GM12878 (cell line): ENCODE measurements at regions not wholly inside any gene's neighbourhood (a gene's known extent, or its start where the extent isn't known, plus 50 kb on each side); places are given as distances from the start of the nearest gene placed in this dataset.

Source experiments
- BACH1 ChIP-seq: fragments of 450-650 bp; IDR thresholded peaks from 2 replicates; pipeline ENCODE4 v1.6.1; 2017; ENCODE audit warnings: mild to moderate bottlenecking, borderline replicate concordance
- EGR1 ChIP-seq, 2 experiments: IDR thresholded peaks; 1 replicate in 1 of 2; 2 replicates in 1 of 2; pipeline ENCODE4 v1.6.1; 2011 to 2012; ENCODE audit warnings: low read depth in 2 of 2, low read length in 2 of 2, borderline replicate concordance in 1 of 2, mild to moderate bottlenecking in 1 of 2, moderate library complexity in 1 of 2
- EZH2 ChIP-seq: IDR thresholded peaks from 2 replicates; pipeline ENCODE4 v1.6.1; 2012; ENCODE audit warnings: low read depth, mild to moderate bottlenecking, control low read depth, inconsistent platforms, low read length, borderline replicate concordance; ENCODE audit not compliant: control insufficient read depth
- FOXK2 ChIP-seq: fragments of 450-650 bp; IDR thresholded peaks from 2 replicates; pipeline ENCODE4 v1.6.1; 2017; ENCODE audit warnings: mild to moderate bottlenecking, moderate library complexity
- IKZF2 ChIP-seq, 2 experiments: fragments of 450-650 bp; IDR thresholded peaks; 2 replicates each; pipeline ENCODE4 v1.6.1; 2017; ENCODE audit warnings: mild to moderate bottlenecking in 2 of 2, moderate library complexity in 2 of 2
- KDM1A ChIP-seq: fragments of 200-600 bp; sonication (generic); IDR thresholded peaks from 2 replicates; pipeline ENCODE4 v1.6.1; 2016; ENCODE audit warnings: borderline replicate concordance
- MEF2A ChIP-seq: IDR thresholded peaks from 2 replicates; pipeline ENCODE4 v1.6.1; 2011; ENCODE audit warnings: low read depth, mild to moderate bottlenecking, low read length, moderate library complexity; ENCODE audit not compliant: insufficient read depth
- POLR2A ChIP-seq: IDR thresholded peaks from 2 replicates; pipeline ENCODE4 v1.6.1; 2011; ENCODE audit warnings: low read depth, mild to moderate bottlenecking, low read length
- POLR2AphosphoS5 ChIP-seq: IDR thresholded peaks from 2 replicates; pipeline ENCODE4 v1.6.1; 2011; ENCODE audit warnings: mild to moderate bottlenecking, low read length, inconsistent platforms
- SREBF1 ChIP-seq: IDR thresholded peaks from 2 replicates; pipeline ENCODE4 v1.6.1; 2012; ENCODE audit warnings: mild to moderate bottlenecking, low read length
- TBL1XR1 ChIP-seq: IDR thresholded peaks from 2 replicates; pipeline ENCODE4 v1.6.1; 2012; ENCODE audit warnings: low read depth, low read length, improper control_type of control experiment
- ZNF274 ChIP-seq: IDR thresholded peaks from one replicate; pipeline ENCODE4 v1.8.0; 2011; ENCODE audit not compliant: insufficient read length, insufficient read depth
- TF ChIP-seq, protein P1 (sequence below), 3 experiments: IDR thresholded peaks in 2 of 3; conservative IDR thresholded peaks in 1 of 3; 2 replicates each; pipeline ENCODE4 v1.5.1; 2011; ENCODE audit warnings: low read depth in 3 of 3, low read length in 3 of 3, mild to moderate bottlenecking in 3 of 3, control low read depth in 2 of 3, moderate library complexity in 2 of 3, inconsistent platforms in 1 of 3, mixed read lengths in 1 of 3; ENCODE audit not compliant: control insufficient read depth in 2 of 3, insufficient read depth in 1 of 3; ENCODE audit errors: extremely low read depth in 1 of 3
- TF ChIP-seq, protein P2 (sequence below): IDR thresholded peaks from 2 replicates; pipeline ENCODE4 v1.6.1; 2012; ENCODE audit warnings: mild to moderate bottlenecking, low read depth, low read length

DNA sequence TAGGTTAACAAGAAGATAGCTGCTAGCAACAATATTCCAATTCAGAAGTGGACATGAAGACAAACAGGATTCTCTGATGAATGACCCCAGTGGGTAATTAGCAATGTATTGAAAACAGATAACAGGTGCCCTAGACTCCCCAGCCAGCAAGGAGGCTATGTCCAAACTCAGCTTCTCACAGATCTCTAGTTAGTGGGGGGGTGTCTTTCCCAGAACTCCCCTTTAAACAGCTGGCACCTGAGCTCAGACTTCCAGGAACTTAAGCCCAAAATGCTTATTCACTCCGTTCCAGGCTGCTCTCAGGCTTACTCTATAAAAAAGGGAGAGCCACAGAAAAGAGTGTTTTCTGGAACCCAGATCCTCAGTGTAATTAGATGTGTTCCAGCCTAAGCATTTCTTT is 423.0 kb upstream of the THBS1 start:
- TF ChIP-seq POLR2A (no peak), SREBF1 (no peak), IKZF2 (IDR thresholded peaks at IDR 0.05) (no peak), EZH2 (no peak), EGR1 (IDR thresholded peaks at IDR 0.05; ENCODE audit: borderline replicate concordance in 1 of 2, low read depth in 2 of 2, low read length in 2 of 2) (no peak), KDM1A (no peak), BACH1 (no peak), MEF2A (no peak), FOXK2 (no peak), ZNF274 (no peak), POLR2AphosphoS5 (no peak), TBL1XR1 (no peak)
- TF ChIP-seq, protein P1, sequence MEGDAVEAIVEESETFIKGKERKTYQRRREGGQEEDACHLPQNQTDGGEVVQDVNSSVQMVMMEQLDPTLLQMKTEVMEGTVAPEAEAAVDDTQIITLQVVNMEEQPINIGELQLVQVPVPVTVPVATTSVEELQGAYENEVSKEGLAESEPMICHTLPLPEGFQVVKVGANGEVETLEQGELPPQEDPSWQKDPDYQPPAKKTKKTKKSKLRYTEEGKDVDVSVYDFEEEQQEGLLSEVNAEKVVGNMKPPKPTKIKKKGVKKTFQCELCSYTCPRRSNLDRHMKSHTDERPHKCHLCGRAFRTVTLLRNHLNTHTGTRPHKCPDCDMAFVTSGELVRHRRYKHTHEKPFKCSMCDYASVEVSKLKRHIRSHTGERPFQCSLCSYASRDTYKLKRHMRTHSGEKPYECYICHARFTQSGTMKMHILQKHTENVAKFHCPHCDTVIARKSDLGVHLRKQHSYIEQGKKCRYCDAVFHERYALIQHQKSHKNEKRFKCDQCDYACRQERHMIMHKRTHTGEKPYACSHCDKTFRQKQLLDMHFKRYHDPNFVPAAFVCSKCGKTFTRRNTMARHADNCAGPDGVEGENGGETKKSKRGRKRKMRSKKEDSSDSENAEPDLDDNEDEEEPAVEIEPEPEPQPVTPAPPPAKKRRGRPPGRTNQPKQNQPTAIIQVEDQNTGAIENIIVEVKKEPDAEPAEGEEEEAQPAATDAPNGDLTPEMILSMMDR (IDR thresholded peaks at IDR 0.05 in 2 of 3, conservative IDR thresholded peaks at IDR 0.05 in 1 of 3; ENCODE audit: control insufficient read depth in 2 of 3, extremely low read depth in 1 of 3, insufficient read depth in 1 of 3, low read depth in 3 of 3, low read length in 3 of 3): no peak
- TF ChIP-seq, protein P2, sequence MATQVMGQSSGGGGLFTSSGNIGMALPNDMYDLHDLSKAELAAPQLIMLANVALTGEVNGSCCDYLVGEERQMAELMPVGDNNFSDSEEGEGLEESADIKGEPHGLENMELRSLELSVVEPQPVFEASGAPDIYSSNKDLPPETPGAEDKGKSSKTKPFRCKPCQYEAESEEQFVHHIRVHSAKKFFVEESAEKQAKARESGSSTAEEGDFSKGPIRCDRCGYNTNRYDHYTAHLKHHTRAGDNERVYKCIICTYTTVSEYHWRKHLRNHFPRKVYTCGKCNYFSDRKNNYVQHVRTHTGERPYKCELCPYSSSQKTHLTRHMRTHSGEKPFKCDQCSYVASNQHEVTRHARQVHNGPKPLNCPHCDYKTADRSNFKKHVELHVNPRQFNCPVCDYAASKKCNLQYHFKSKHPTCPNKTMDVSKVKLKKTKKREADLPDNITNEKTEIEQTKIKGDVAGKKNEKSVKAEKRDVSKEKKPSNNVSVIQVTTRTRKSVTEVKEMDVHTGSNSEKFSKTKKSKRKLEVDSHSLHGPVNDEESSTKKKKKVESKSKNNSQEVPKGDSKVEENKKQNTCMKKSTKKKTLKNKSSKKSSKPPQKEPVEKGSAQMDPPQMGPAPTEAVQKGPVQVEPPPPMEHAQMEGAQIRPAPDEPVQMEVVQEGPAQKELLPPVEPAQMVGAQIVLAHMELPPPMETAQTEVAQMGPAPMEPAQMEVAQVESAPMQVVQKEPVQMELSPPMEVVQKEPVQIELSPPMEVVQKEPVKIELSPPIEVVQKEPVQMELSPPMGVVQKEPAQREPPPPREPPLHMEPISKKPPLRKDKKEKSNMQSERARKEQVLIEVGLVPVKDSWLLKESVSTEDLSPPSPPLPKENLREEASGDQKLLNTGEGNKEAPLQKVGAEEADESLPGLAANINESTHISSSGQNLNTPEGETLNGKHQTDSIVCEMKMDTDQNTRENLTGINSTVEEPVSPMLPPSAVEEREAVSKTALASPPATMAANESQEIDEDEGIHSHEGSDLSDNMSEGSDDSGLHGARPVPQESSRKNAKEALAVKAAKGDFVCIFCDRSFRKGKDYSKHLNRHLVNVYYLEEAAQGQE: no peak
